ENCODE measurements at regions not wholly inside any gene's neighbourhood (a gene's known extent, or its start where the extent isn't known, plus 50 kb on each side); places are given as distances from the start of the nearest gene placed in this dataset.
A peak's percentile ranks its signal among the peaks of the same experiment; 100 is the strongest.

GRCh38 chr12:98399532-98399931 lies 115.9 kb upstream of the TMPO start (continued):
- TF ChIP-seq YY1 (IDR thresholded peaks at IDR 0.05; ENCODE audit: borderline replicate concordance in 1 of 3, control insufficient read depth in 1 of 3, extremely low read depth in 1 of 3, insufficient read depth in 3 of 3, insufficient read length in 1 of 3, insufficient replicate concordance in 2 of 3, low read depth in 1 of 3, low read length in 2 of 3) (no peak), PTRF (tag; IDR thresholded peaks at IDR 0.05) (no peak), GATAD2A (IDR thresholded peaks at IDR 0.05) (no peak), L3MBTL2 (IDR thresholded peaks at IDR 0.05) (peak; percentile 91), EP300 (IDR thresholded peaks at IDR 0.05; ENCODE audit: low read length) (0 out of 2 replicates have a peak, but pooled peaks have one; percentile 25), BACH1 (tag; IDR thresholded peaks at IDR 0.05) (0 out of 2 replicates have a peak, but pooled peaks have one; percentile 33), ERF (CRISPR knock-in tag; IDR thresholded peaks at IDR 0.05) (no peak), ELK3 (CRISPR knock-in tag; IDR thresholded peaks at IDR 0.05) (no peak), PCBP1 (IDR thresholded peaks at IDR 0.05; ENCODE audit: low read depth, low read length, poor library complexity, severe bottlenecking) (no peak), CBX1 (IDR thresholded peaks at IDR 0.05; ENCODE audit: low read depth) (0 out of 2 replicates have a peak, but pooled peaks have one; percentile 47), SIN3B (IDR thresholded peaks at IDR 0.05; ENCODE audit: low read depth) (no peak), ZNF77 (CRISPR knock-in tag; IDR thresholded peaks at IDR 0.05) (no peak), ARID3B (CRISPR knock-in tag; IDR thresholded peaks at IDR 0.05; ENCODE audit: borderline replicate concordance) (no peak), EP400 (IDR thresholded peaks at IDR 0.05) (peak; percentile 32; the same call in 1 of the 2 replicates), RBFOX2 (IDR thresholded peaks at IDR 0.05; ENCODE audit: low read depth, low read length) (no peak), ZBTB9 (CRISPR knock-in tag; IDR thresholded peaks at IDR 0.05) (no peak), AFF1 (IDR thresholded peaks at IDR 0.05; ENCODE audit: low read depth in 1 of 2, partially characterized antibody in 2 of 2) (no peak), ZNF23 (CRISPR knock-in tag; IDR thresholded peaks at IDR 0.05) (no peak), PCBP2 (IDR thresholded peaks at IDR 0.05; ENCODE audit: low read depth, low read length, poor library complexity, severe bottlenecking) (no peak), NFE2 (IDR thresholded peaks at IDR 0.05; ENCODE audit: low read depth) (peak; percentile 97)

All from K562 (cell line).